Smooth muscle cell (in vitro differentiated cells): ENCODE measurements at regions not wholly inside any gene's neighbourhood (a gene's known extent, or its start where the extent isn't known, plus 50 kb on each side); places are given as distances from the start of the nearest gene placed in this dataset.

Source experiments
- DNase-seq: peaks from one replicate; lab custom pipeline; 2025; ENCODE audit not compliant: unreplicated experiment; lab: John Stamatoyannopoulos, UW
- H2AFZ ChIP-seq: fragments of 200-600 bp; sonication (generic); 2 replicates; pipeline ENCODE4 v1.6.0; 2016; ENCODE audit warnings: antibody characterized with exemption, low read depth, mild to moderate bottlenecking
- H3F3A ChIP-seq: fragments of 200-600 bp; sonication (generic); 2 replicates; pipeline ENCODE4 v1.6.0; 2017; ENCODE audit warnings: antibody characterized with exemption, low read depth
- H3K27ac ChIP-seq: fragments of 200-600 bp; sonication (generic); 2 replicates; pipeline ENCODE4 v1.5.1; 2016; ENCODE audit warnings: low read depth, mild to moderate bottlenecking
- H3K27me3 ChIP-seq: fragments of 200-600 bp; sonication (generic); 2 replicates; pipeline ENCODE4 v1.6.1; 2016; ENCODE audit warnings: low read depth, mild to moderate bottlenecking
- H3K36me3 ChIP-seq: fragments of 200-600 bp; sonication (generic); 2 replicates; pipeline ENCODE4 v1.5.1; 2016; ENCODE audit warnings: low read depth
- H3K4me1 ChIP-seq: fragments of 200-600 bp; sonication (generic); 2 replicates; pipeline ENCODE4 v1.5.1; 2016; ENCODE audit warnings: low read depth
- H3K4me2 ChIP-seq: fragments of 200-600 bp; sonication (generic); 2 replicates; pipeline ENCODE4 v1.6.0; 2016; ENCODE audit warnings: mild to moderate bottlenecking
- H3K4me3 ChIP-seq: fragments of 200-600 bp; sonication (generic); 2 replicates; pipeline ENCODE4 v1.5.1; 2016; ENCODE audit warnings: mild to moderate bottlenecking
- H3K79me2 ChIP-seq: fragments of 200-600 bp; sonication (generic); 2 replicates; pipeline ENCODE4 v1.6.0; 2016; ENCODE audit warnings: low read depth, mild to moderate bottlenecking
- H3K9ac ChIP-seq: fragments of 200-600 bp; sonication (generic); 2 replicates; pipeline ENCODE4 v1.6.0; 2016; ENCODE audit warnings: low read depth
- H3K9me3 ChIP-seq: fragments of 200-600 bp; sonication (generic); replicated peaks from 2 replicates; pipeline ENCODE4 v1.5.1; 2016; ENCODE audit warnings: low read depth
- H4K20me1 ChIP-seq: fragments of 200-600 bp; sonication (generic); 2 replicates; pipeline ENCODE4 v1.6.0; 2016; ENCODE audit warnings: low read depth
- WGBS: methylation state at CpG from one replicate; pipeline ENCODE4 v1.1.7; 2016; ENCODE audit warnings: low lambda C conversion rate; 5-methylcytosine and 5-hydroxymethylcytosine counted together
- TF ChIP-seq, protein P1 (sequence below): fragments of 200-600 bp; sonication (generic); IDR thresholded peaks from 2 replicates; pipeline ENCODE4 v1.5.1; 2017; ENCODE audit warnings: borderline replicate concordance, mild to moderate bottlenecking, antibody characterized with exemption; ENCODE audit not compliant: insufficient read depth, poor library complexity, severe bottlenecking

GRCh38 chr4:187840814-187841213 lies 154.8 kb upstream of the ZFP42 start:
- Histone ChIP-seq H3K4me3 (no peak overlapping the region), H3K36me3 (no peaks in the 10 kb centered on the region), H3K9ac (no peak overlapping the region), H3F3A (no peaks in the 10 kb centered on the region), H3K4me1 (no peaks in the 10 kb centered on the region), H3K79me2 (no peaks in the 10 kb centered on the region), H2AFZ (no peak overlapping the region), H4K20me1 (no peaks in the 10 kb centered on the region), H3K4me2 (no peak overlapping the region), H3K9me3 (no peaks in the 10 kb centered on the region), H3K27me3 (no peaks in the 10 kb centered on the region), H3K27ac (no peak overlapping the region)
- no peak for DNase-seq
- 59% methylated on average over 2 of the region's 2 CpGs for WGBS
- TF ChIP-seq, protein P1, sequence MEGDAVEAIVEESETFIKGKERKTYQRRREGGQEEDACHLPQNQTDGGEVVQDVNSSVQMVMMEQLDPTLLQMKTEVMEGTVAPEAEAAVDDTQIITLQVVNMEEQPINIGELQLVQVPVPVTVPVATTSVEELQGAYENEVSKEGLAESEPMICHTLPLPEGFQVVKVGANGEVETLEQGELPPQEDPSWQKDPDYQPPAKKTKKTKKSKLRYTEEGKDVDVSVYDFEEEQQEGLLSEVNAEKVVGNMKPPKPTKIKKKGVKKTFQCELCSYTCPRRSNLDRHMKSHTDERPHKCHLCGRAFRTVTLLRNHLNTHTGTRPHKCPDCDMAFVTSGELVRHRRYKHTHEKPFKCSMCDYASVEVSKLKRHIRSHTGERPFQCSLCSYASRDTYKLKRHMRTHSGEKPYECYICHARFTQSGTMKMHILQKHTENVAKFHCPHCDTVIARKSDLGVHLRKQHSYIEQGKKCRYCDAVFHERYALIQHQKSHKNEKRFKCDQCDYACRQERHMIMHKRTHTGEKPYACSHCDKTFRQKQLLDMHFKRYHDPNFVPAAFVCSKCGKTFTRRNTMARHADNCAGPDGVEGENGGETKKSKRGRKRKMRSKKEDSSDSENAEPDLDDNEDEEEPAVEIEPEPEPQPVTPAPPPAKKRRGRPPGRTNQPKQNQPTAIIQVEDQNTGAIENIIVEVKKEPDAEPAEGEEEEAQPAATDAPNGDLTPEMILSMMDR = no peak

GRCh38 chr4:187849556-187850225 lies 145.9 kb upstream of the ZFP42 start:
- TF ChIP-seq, protein P1 = no peak
- Histone ChIP-seq H3K4me2 (no peak overlapping the region), H3K9me3 (no peaks in the 10 kb centered on the region), H3K4me3 (no peak overlapping the region), H3F3A (no peaks in the 10 kb centered on the region), H4K20me1 (no peaks in the 10 kb centered on the region), H3K36me3 (no peaks in the 10 kb centered on the region), H2AFZ (no peak overlapping the region), H3K27ac (no peak overlapping the region), H3K27me3 (no peaks in the 10 kb centered on the region), H3K4me1 (no peaks in the 10 kb centered on the region), H3K79me2 (no peaks in the 10 kb centered on the region), H3K9ac (no peak overlapping the region)
- 89% methylated on average over 13 of the region's 13 CpGs for WGBS
- DNase-seq = no peak

- H3K36me3 ChIP-seq = no peaks in the 10 kb centered on the region
- H3K4me2 ChIP-seq = no peak overlapping the region
- H3K79me2 ChIP-seq = no peaks in the 10 kb centered on the region
- H2AFZ ChIP-seq = no peak overlapping the region
- DNase-seq = no peak
- H3K4me3 ChIP-seq = no peak overlapping the region
- TF ChIP-seq, protein P1 = no peak
- H3K9me3 ChIP-seq = no peaks in the 10 kb centered on the region
- no peak overlapping the region for H3K9ac ChIP-seq
- 89% methylated on average over 3 of the region's 4 CpGs for whole genome bisulfite sequencing
- no peak overlapping the region for H3K27ac ChIP-seq
- no peaks in the 10 kb centered on the region for H3K27me3 ChIP-seq
- no peaks in the 10 kb centered on the region for H3K4me1 ChIP-seq
- no peaks in the 10 kb centered on the region for H4K20me1 ChIP-seq
- H3F3A ChIP-seq = no peaks in the 10 kb centered on the region
These were observed 129.7 kb upstream of the ZFP42 start for GRCh38 chr4:187865914-187866313.

DNA sequence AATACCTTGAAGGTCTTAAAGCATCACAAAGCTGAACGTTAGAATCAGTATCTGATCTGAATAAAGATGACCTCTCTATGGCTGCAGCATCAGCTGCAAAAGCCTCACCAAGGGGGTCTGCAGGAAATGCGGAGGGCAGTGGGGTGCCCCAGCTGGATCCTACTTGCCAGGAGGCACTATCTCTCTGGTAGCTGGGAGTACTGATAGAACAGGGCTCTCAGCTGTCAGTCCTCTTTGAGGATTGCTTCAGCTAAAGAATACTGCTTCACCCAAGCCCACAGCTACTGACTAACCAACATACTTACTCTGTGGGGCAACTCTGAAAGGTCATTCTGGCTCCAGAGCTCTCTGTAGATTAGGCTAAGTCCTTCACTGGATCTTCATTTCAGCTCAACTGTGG lies 112.5 kb upstream of the ZFP42 start:
- H3K4me1 ChIP-seq = no peaks in the 10 kb centered on the region
- WGBS = 68% methylated on average over 2 of the region's 2 CpGs
- H3K36me3 ChIP-seq = no peaks in the 10 kb centered on the region
- no peaks in the 10 kb centered on the region for H3K27me3 ChIP-seq
- no peak overlapping the region for H3K4me2 ChIP-seq
- no peak overlapping the region for H2AFZ ChIP-seq
- H3K4me3 ChIP-seq = no peak overlapping the region
- no peak overlapping the region for H3K9ac ChIP-seq
- no peaks in the 10 kb centered on the region for H3K79me2 ChIP-seq
- H3K27ac ChIP-seq = no peak overlapping the region
- no peak for DNase-seq
- no peaks in the 10 kb centered on the region for H4K20me1 ChIP-seq
- H3F3A ChIP-seq = no peaks in the 10 kb centered on the region
- TF ChIP-seq, protein P1 = no peak
- H3K9me3 ChIP-seq = no peaks in the 10 kb centered on the region
